SK-N-SH treated with all-trans-retinoic acid at 6 μM for 48 hours (cell line): ENCODE measurements at regions not wholly inside any gene's neighbourhood (a gene's known extent, or its start where the extent isn't known, plus 50 kb on each side); places are given as distances from the start of the nearest gene placed in this dataset.

Experiments
- ATAC-seq: fragments of 200-7000 bp; cut with Tn5 transposase; 3 replicates; pipeline ENCODE4 v1.9.1; 2020; ENCODE audit warnings: mild to moderate bottlenecking, moderate library complexity
- ARNTL ChIP-seq: fragments of 450-650 bp; formaldehyde crosslinking; IDR thresholded peaks from 2 replicates; pipeline ENCODE4 v1.5.0; 2020; ENCODE audit warnings: low read depth, mild to moderate bottlenecking, moderate library complexity, borderline replicate concordance
- BACH2 ChIP-seq: fragments of 250-450 bp; sonication (Bioruptor Pico); IDR thresholded peaks from 2 replicates; pipeline ENCODE4 v1.9.0; 2021; ENCODE audit warnings: mild to moderate bottlenecking, borderline replicate concordance
- CREB5 ChIP-seq: fragments of 250-450 bp; sonication (Bioruptor Pico); IDR thresholded peaks from 2 replicates; pipeline ENCODE4 v1.5.1; 2020; ENCODE audit warnings: low read depth, mild to moderate bottlenecking, moderate library complexity
- CSDC2 ChIP-seq: fragments of 250-450 bp; sonication (Bioruptor Pico); IDR thresholded peaks from 2 replicates; pipeline ENCODE4 v1.5.0; 2020; ENCODE audit warnings: mild to moderate bottlenecking, moderate library complexity
- ESRRG ChIP-seq: fragments of 250-450 bp; sonication (Bioruptor Pico); IDR thresholded peaks from 2 replicates; pipeline ENCODE4 v1.6.1; 2021; ENCODE audit warnings: mild to moderate bottlenecking
- GLIS3 ChIP-seq: fragments of 250-450 bp; sonication (Bioruptor Pico); IDR thresholded peaks from 2 replicates; pipeline ENCODE4 v1.5.0; 2020; ENCODE audit warnings: mild to moderate bottlenecking, moderate library complexity
- ISL1 ChIP-seq: fragments of 250-450 bp; sonication (Bioruptor Pico); IDR thresholded peaks from 2 replicates; pipeline ENCODE4 v2.1.2; 2022; ENCODE audit warnings: mild to moderate bottlenecking, moderate library complexity
- OSR1 ChIP-seq: fragments of 250-450 bp; sonication (Bioruptor Pico); IDR thresholded peaks from 2 replicates; pipeline ENCODE4 v1.8.0; 2022; ENCODE audit warnings: moderate library complexity, mild to moderate bottlenecking, inconsistent platforms
- PATZ1 ChIP-seq: fragments of 250-450 bp; sonication (Bioruptor Pico); IDR thresholded peaks from 2 replicates; pipeline ENCODE4 v1.8.0; 2020; ENCODE audit warnings: mild to moderate bottlenecking, moderate library complexity, borderline replicate concordance
- PPARA ChIP-seq: fragments of 250-450 bp; sonication (Bioruptor Pico); IDR thresholded peaks from 2 replicates; pipeline ENCODE4 v1.5.0; 2020; ENCODE audit warnings: mild to moderate bottlenecking, borderline replicate concordance
- SNAI2 ChIP-seq: fragments of 250-450 bp; sonication (Bioruptor Pico); IDR thresholded peaks from 2 replicates; pipeline ENCODE4 v1.5.0; 2020; ENCODE audit warnings: mild to moderate bottlenecking, moderate library complexity
- TCF4 ChIP-seq: fragments of 250-450 bp; sonication (Bioruptor Pico); IDR thresholded peaks from 2 replicates; pipeline ENCODE4 v1.8.0; 2021; ENCODE audit warnings: mild to moderate bottlenecking, moderate library complexity, borderline replicate concordance
- TOX ChIP-seq: fragments of 250-450 bp; sonication (Bioruptor Pico); IDR thresholded peaks from 2 replicates; pipeline ENCODE4 v1.8.0; 2021; ENCODE audit warnings: mild to moderate bottlenecking, moderate library complexity, borderline replicate concordance
- ZC3H10 ChIP-seq: fragments of 250-450 bp; sonication (Bioruptor Pico); IDR thresholded peaks from 2 replicates; pipeline ENCODE4 v1.5.1; 2021; ENCODE audit warnings: mild to moderate bottlenecking, moderate library complexity
- ZFP3 ChIP-seq: fragments of 250-450 bp; sonication (Bioruptor Pico); IDR thresholded peaks from 2 replicates; pipeline ENCODE4 v1.5.0; 2020; ENCODE audit warnings: mild to moderate bottlenecking, moderate library complexity
- ZFP30 ChIP-seq: fragments of 450-650 bp; formaldehyde crosslinking; IDR thresholded peaks from 2 replicates; pipeline ENCODE4 v1.5.0; 2022; ENCODE audit warnings: mild to moderate bottlenecking, moderate library complexity
- ZNF565 ChIP-seq: fragments of 450-650 bp; formaldehyde crosslinking; conservative IDR thresholded peaks from 2 replicates; pipeline ENCODE4 v1.5.0; 2020; ENCODE audit warnings: low read depth, mild to moderate bottlenecking, moderate library complexity
- ZNF70 ChIP-seq: fragments of 450-650 bp; formaldehyde crosslinking; IDR thresholded peaks from 2 replicates; pipeline ENCODE4 v1.5.0; 2020; ENCODE audit warnings: mild to moderate bottlenecking, moderate library complexity
- ZNF8 ChIP-seq: fragments of 450-650 bp; formaldehyde crosslinking; IDR thresholded peaks from 2 replicates; pipeline ENCODE4 v1.5.0; 2020; ENCODE audit warnings: mild to moderate bottlenecking, moderate library complexity
- TF ChIP-seq, protein P1 (sequence below): fragments of 250-450 bp; sonication (Bioruptor Pico); IDR thresholded peaks from 2 replicates; pipeline ENCODE4 v1.5.0; 2020; ENCODE audit warnings: mild to moderate bottlenecking, moderate library complexity
- TF ChIP-seq, protein P2 (sequence below): fragments of 250-450 bp; sonication (Bioruptor Pico); IDR thresholded peaks from 2 replicates; pipeline ENCODE4 v1.8.0; 2021; ENCODE audit warnings: low read depth, mild to moderate bottlenecking, moderate library complexity, borderline replicate concordance

- TF ChIP-seq TCF4 (CRISPR knock-in tag): no peak
- no peak for TF ChIP-seq ZNF8 (CRISPR knock-in tag)
- no peak for TF ChIP-seq ZNF565 (CRISPR knock-in tag)
- TF ChIP-seq SNAI2 (CRISPR knock-in tag): no peak
- TF ChIP-seq ARNTL (CRISPR knock-in tag): no peak
- no peak for TF ChIP-seq TOX
- no peak for TF ChIP-seq ESRRG (CRISPR knock-in tag)
- no peak for TF ChIP-seq GLIS3
- TF ChIP-seq PATZ1 (CRISPR knock-in tag): no peak
- no peak for TF ChIP-seq PPARA (CRISPR knock-in tag)
- TF ChIP-seq ZFP3 (CRISPR knock-in tag): no peak
- no peak for TF ChIP-seq CSDC2 (CRISPR knock-in tag)
- TF ChIP-seq ZC3H10: no peak
- TF ChIP-seq ZNF70 (CRISPR knock-in tag): no peak
- no peak for TF ChIP-seq ZFP30 (CRISPR knock-in tag)
- TF ChIP-seq CREB5: no peak
- TF ChIP-seq BACH2 (CRISPR knock-in tag): no peak
- TF ChIP-seq, all 23 proteins: peak for 0
- no peak for ATAC-seq
Observed at GRCh38 chr18:68505178-68505574, 209.7 kb downstream of the TMX3 start.

GRCh38 chr18:68504441-68505177 lies 210.3 kb downstream of the TMX3 start:
- ATAC-seq: no peak
- 0 out of 2 replicates have a peak, but pooled peaks have one; percentile 9 for TF ChIP-seq ISL1 (CRISPR knock-in tag)
- TF ChIP-seq ESRRG (CRISPR knock-in tag): no peak
- TF ChIP-seq, all 23 proteins: peak for 1

DNA sequence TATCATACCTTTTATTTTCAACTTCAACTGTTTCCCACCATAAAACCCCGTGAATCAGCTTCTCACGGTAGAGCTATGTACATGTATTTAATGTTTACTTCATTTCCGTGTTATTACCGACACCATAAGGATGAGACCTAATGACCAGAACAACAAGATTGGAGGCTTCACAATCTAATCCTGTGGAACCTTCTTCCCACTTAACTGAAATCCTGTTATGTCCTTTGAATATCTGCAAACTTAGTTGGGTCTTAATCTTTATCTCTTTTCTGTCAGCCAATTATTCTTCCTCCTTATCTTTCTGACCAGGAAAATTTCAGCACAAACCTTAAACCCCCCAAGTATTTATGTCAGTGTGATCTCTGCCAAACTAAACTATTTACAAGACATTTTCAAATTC lies 214.4 kb downstream of the TMX3 start:
- TF ChIP-seq ZNF70 (CRISPR knock-in tag) (no peak), ARNTL (CRISPR knock-in tag) (no peak), ESRRG (CRISPR knock-in tag) (no peak), ISL1 (CRISPR knock-in tag) (no peak), ZFP3 (CRISPR knock-in tag) (no peak), PATZ1 (CRISPR knock-in tag) (no peak), TCF4 (CRISPR knock-in tag) (no peak), ZNF8 (CRISPR knock-in tag) (no peak), SNAI2 (CRISPR knock-in tag) (no peak), CREB5 (no peak), PPARA (CRISPR knock-in tag) (no peak), ZC3H10 (no peak), OSR1 (CRISPR knock-in tag) (no peak)
- TF ChIP-seq, protein P1, sequence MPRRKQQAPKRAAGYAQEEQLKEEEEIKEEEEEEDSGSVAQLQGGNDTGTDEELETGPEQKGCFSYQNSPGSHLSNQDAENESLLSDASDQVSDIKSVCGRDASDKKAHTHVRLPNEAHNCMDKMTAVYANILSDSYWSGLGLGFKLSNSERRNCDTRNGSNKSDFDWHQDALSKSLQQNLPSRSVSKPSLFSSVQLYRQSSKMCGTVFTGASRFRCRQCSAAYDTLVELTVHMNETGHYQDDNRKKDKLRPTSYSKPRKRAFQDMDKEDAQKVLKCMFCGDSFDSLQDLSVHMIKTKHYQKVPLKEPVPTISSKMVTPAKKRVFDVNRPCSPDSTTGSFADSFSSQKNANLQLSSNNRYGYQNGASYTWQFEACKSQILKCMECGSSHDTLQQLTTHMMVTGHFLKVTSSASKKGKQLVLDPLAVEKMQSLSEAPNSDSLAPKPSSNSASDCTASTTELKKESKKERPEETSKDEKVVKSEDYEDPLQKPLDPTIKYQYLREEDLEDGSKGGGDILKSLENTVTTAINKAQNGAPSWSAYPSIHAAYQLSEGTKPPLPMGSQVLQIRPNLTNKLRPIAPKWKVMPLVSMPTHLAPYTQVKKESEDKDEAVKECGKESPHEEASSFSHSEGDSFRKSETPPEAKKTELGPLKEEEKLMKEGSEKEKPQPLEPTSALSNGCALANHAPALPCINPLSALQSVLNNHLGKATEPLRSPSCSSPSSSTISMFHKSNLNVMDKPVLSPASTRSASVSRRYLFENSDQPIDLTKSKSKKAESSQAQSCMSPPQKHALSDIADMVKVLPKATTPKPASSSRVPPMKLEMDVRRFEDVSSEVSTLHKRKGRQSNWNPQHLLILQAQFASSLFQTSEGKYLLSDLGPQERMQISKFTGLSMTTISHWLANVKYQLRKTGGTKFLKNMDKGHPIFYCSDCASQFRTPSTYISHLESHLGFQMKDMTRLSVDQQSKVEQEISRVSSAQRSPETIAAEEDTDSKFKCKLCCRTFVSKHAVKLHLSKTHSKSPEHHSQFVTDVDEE (CRISPR knock-in tag): no peak
- TF ChIP-seq, protein P2, sequence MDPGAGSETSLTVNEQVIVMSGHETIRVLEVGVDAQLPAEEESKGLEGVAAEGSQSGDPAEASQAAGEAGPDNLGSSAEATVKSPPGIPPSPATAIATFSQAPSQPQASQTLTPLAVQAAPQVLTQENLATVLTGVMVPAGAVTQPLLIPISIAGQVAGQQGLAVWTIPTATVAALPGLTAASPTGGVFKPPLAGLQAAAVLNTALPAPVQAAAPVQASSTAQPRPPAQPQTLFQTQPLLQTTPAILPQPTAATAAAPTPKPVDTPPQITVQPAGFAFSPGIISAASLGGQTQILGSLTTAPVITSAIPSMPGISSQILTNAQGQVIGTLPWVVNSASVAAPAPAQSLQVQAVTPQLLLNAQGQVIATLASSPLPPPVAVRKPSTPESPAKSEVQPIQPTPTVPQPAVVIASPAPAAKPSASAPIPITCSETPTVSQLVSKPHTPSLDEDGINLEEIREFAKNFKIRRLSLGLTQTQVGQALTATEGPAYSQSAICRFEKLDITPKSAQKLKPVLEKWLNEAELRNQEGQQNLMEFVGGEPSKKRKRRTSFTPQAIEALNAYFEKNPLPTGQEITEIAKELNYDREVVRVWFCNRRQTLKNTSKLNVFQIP (CRISPR knock-in tag): no peak
- no peak for ATAC-seq
